ENCODE measurements at regions not wholly inside any gene's neighbourhood (a gene's known extent, or its start where the extent isn't known, plus 50 kb on each side); places are given as distances from the start of the nearest gene placed in this dataset.

- 42% methylated on average over 1 of the region's 1 CpG for WGBS
- no peaks in the 10 kb centered on the region for H3K36me3 ChIP-seq
- no peak overlapping the region for H3K4me3 ChIP-seq
- H3K27ac ChIP-seq (replicated peaks in 1 of 4) = no peak overlapping the region
- no peak for DNase-seq (ENCODE audit: extremely low spot score)
- peaks cover 0 to 24% (median 14%) of the 10 kb centered on the region in 4 donors for H3K4me1 ChIP-seq
- TF ChIP-seq, protein P1, sequence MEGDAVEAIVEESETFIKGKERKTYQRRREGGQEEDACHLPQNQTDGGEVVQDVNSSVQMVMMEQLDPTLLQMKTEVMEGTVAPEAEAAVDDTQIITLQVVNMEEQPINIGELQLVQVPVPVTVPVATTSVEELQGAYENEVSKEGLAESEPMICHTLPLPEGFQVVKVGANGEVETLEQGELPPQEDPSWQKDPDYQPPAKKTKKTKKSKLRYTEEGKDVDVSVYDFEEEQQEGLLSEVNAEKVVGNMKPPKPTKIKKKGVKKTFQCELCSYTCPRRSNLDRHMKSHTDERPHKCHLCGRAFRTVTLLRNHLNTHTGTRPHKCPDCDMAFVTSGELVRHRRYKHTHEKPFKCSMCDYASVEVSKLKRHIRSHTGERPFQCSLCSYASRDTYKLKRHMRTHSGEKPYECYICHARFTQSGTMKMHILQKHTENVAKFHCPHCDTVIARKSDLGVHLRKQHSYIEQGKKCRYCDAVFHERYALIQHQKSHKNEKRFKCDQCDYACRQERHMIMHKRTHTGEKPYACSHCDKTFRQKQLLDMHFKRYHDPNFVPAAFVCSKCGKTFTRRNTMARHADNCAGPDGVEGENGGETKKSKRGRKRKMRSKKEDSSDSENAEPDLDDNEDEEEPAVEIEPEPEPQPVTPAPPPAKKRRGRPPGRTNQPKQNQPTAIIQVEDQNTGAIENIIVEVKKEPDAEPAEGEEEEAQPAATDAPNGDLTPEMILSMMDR (IDR thresholded peaks at IDR 0.05) = no peak
- TF ChIP-seq POLR2A (IDR thresholded peaks at IDR 0.05; ENCODE audit: low read depth) (no peak), EP300 (IDR thresholded peaks at IDR 0.05) (no peak), POLR2AphosphoS5 (IDR thresholded peaks at IDR 0.05) (no peak)
- no peaks in the 10 kb centered on the region for H3K9me3 ChIP-seq
- H3K27me3 ChIP-seq = no peaks in the 10 kb centered on the region
- intact Hi-C loops (cut with DNase I) = no loop called here
Measured at GRCh38 chr1:182263706-182264105, 127.9 kb downstream of the GLUL start.

DNA sequence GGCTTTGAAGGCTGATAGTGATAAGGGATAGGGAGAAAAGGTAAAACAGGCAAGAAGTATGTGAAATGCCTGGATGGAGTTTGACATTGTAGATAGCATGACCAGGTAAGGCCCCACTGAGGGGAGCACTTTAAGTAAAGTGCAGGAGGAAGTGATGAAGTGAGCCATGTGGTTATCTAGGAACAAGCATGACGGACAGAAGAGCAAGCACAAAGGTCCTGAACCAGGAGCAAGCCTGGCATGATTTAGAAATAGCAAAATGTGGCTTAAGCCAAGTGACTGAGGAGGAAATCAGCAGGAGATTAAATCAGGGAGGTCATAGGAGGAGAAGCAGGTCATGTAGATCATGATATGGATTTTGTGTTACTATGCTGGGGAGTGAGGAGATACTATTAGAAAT lies 129.2 kb downstream of the GLUL start:
- Histone ChIP-seq H3K4me1 (peaks cover 0 to 24% (median 14%) of the 10 kb centered on the region in 4 donors), H3K4me3 (no peak overlapping the region), H3K36me3 (no peaks in the 10 kb centered on the region), H3K27ac (replicated peaks in 1 of 4) (no peak overlapping the region), H3K9me3 (no peaks in the 10 kb centered on the region), H3K27me3 (no peaks in the 10 kb centered on the region)
- TF ChIP-seq EP300 (IDR thresholded peaks at IDR 0.05) (no peak), POLR2AphosphoS5 (IDR thresholded peaks at IDR 0.05) (no peak)
- intact Hi-C loops (cut with DNase I) = no loop called here
- WGBS = 74% methylated on average over 1 of the region's 1 CpG
- no peak for DNase-seq (ENCODE audit: extremely low spot score)

DNA sequence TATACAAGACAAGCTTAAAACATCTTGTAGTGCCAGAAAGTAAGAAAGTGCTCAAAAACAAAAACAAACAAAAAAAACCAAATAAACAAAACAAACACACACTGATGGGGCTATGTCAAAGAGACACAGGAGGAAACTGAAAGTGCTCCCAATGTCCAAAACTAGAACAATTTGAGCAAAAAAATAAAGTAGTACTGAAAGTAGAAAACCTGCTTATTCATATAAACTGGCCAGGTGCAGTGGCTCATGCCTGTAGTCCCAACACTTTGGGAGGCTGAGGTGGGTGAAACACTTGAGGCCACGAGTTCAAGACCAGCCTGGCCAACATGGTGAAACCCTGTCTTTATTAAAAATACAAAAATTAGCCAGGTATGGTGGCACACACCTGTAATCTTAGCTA lies 129.9 kb downstream of the GLUL start:
- WGBS = 80% methylated on average over 1 of the region's 1 CpG
- Histone ChIP-seq H3K27me3 (no peaks in the 10 kb centered on the region), H3K36me3 (no peaks in the 10 kb centered on the region), H3K4me3 (no peak overlapping the region), H3K9me3 (no peaks in the 10 kb centered on the region), H3K4me1 (peaks cover 0 to 24% (median 14%) of the 10 kb centered on the region in 4 donors), H3K27ac (replicated peaks in 1 of 4) (no peak overlapping the region)
- intact Hi-C loops (cut with DNase I) = no loop called here
- TF ChIP-seq POLR2A (IDR thresholded peaks at IDR 0.05; ENCODE audit: low read depth) (no peak), POLR2AphosphoS5 (IDR thresholded peaks at IDR 0.05) (no peak), EP300 (IDR thresholded peaks at IDR 0.05) (no peak)
- TF ChIP-seq, protein P1 (IDR thresholded peaks at IDR 0.05) = no peak
- no peak for DNase-seq (ENCODE audit: extremely low spot score)

DNA sequence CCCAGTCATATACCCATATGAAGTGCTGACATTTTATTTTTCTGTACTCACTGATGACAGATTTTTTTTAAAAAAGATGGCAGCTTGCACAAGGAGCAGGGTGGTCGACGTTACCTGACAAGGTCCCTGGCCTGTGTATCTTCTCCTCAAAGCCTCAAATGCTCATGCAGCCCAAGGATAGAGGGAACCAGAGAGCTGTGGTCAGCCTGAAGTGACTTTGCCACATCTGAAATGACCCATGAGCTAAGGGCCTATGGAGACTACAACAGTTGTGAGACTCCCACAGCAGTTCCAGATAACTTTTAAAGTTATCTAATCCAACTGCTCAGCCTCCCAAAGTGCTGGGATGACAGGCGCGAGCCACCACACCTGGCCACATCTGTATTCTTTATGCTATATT lies 131.1 kb downstream of the GLUL start:
- intact Hi-C loops (cut with DNase I) = no loop called here
- no peak overlapping the region for H3K4me3 ChIP-seq

DNA sequence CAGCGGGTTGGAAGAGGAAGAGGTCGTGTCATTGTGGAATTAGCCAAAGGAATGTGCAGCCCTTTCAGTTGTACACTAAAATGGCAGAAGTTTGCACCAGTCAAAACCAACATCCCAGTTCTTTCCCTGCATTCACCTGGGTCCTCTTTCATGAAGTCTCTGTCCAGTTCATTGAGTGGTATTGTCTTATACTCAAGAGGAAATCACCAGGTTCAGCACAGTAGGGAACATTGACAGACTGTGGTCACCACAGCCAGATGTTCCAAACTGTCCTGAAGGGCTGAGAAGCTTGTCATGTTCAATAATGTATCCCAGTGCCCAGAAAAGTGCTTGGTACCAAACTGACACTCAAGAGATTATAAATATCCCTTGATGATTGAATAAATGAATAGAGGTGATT lies 131.6 kb downstream of the GLUL start:
- Histone ChIP-seq H3K9me3 (no peaks in the 10 kb centered on the region), H3K4me3 (no peak overlapping the region), H3K27ac (replicated peaks in 1 of 4) (peak overlapping the region in 2 of 4 donors; percentile 18 to 25), H3K27me3 (no peaks in the 10 kb centered on the region), H3K36me3 (no peaks in the 10 kb centered on the region), H3K4me1 (peaks cover 0 to 24% (median 14%) of the 10 kb centered on the region in 4 donors)
- 65% methylated on average over 2 of the region's 2 CpGs for WGBS
- no peak for TF ChIP-seq POLR2AphosphoS5 (IDR thresholded peaks at IDR 0.05)
- TF ChIP-seq, protein P1 (IDR thresholded peaks at IDR 0.05) = no peak
- TF ChIP-seq EP300 (IDR thresholded peaks at IDR 0.05) = no peak
- TF ChIP-seq POLR2A (IDR thresholded peaks at IDR 0.05; ENCODE audit: low read depth) = no peak
- intact Hi-C loops (cut with DNase I) = no loop called here
- DNase-seq (ENCODE audit: extremely low spot score) = no peak

More for the DNA sequence above, 131.1 kb downstream of the GLUL start:
- 78% methylated on average over 4 of the region's 4 CpGs for WGBS
- H3K36me3 ChIP-seq = no peaks in the 10 kb centered on the region
- H3K4me1 ChIP-seq = peaks cover 0 to 24% (median 14%) of the 10 kb centered on the region in 4 donors
- H3K27ac ChIP-seq (replicated peaks in 1 of 4) = no peak overlapping the region
- TF ChIP-seq POLR2AphosphoS5 (IDR thresholded peaks at IDR 0.05) (no peak), EP300 (IDR thresholded peaks at IDR 0.05) (no peak), POLR2A (IDR thresholded peaks at IDR 0.05; ENCODE audit: low read depth) (no peak)
- TF ChIP-seq, protein P1 (IDR thresholded peaks at IDR 0.05) = no peak
- no peaks in the 10 kb centered on the region for H3K9me3 ChIP-seq
- DNase-seq (ENCODE audit: extremely low spot score) = no peak
- no peaks in the 10 kb centered on the region for H3K27me3 ChIP-seq

Measured in esophagus muscularis mucosa (tissue), 4 donors.